Nephron (organoid): ENCODE measurements at regions not wholly inside any gene's neighbourhood (a gene's known extent, or its start where the extent isn't known, plus 50 kb on each side); places are given as distances from the start of the nearest gene placed in this dataset.
A peak's percentile ranks its signal among the peaks of the same experiment; 100 is the strongest.

ENCODE experiments used
- H3K27ac Mint-ChIP-seq, 3 experiments: 2 replicates each; pipeline ENCODE4 v1.8.0; 2020; ENCODE audit warnings: mixed read lengths in 3 of 3, mild to moderate bottlenecking in 2 of 3, moderate library complexity in 1 of 3
- H3K27me3 Mint-ChIP-seq: 2 replicates; pipeline ENCODE4 v1.8.0; 2021; ENCODE audit warnings: low read depth, mild to moderate bottlenecking, moderate library complexity, mixed read lengths
- H3K36me3 Mint-ChIP-seq: 2 replicates; pipeline ENCODE4 v1.8.0; 2020; ENCODE audit warnings: low read depth, mixed read lengths
- H3K4me1 Mint-ChIP-seq: 2 replicates; pipeline ENCODE4 v1.8.0; 2020; ENCODE audit warnings: mixed read lengths
- H3K4me3 Mint-ChIP-seq, 3 experiments: 2 replicates each; pipeline ENCODE4 v1.8.0; 2020; ENCODE audit warnings: mild to moderate bottlenecking in 3 of 3, mixed read lengths in 3 of 3, moderate library complexity in 2 of 3
- H3K9me3 Mint-ChIP-seq: 2 replicates; pipeline ENCODE4 v1.8.0; 2020; ENCODE audit warnings: mixed read lengths
- TF ChIP-seq, protein P1 (sequence below), 3 experiments: fragments of 200-600 bp; sonication (generic); IDR thresholded peaks; one replicate each; pipeline ENCODE4 v1.5.0; 2021; ENCODE audit warnings: antibody characterized with exemption in 3 of 3; ENCODE audit not compliant: unreplicated experiment in 3 of 3

DNA sequence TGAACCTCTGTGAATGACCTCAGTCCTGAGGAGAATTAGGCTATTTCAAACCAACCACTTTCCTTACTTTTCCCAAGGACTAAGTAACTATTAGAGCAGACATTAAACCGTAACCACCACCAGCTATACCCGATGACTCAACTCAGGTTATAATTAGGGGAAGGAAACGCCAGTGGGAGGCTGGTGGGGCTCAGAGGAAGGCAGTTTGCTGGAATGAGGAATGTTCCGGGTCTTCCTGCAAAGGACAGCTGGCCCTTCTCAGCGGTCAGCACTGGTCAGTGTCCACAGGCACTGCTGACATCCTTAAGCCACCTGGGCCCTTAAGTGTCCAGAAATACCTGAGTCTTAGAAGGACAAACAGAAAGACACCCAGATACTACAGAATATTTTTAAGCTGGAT lies 515.2 kb downstream of the MAFB start:
- Mint-ChIP-seq H3K27ac (no peak overlapping the region), H3K36me3 (no peaks in the 10 kb centered on the region), H3K27me3 (no peaks in the 10 kb centered on the region), H3K9me3 (no peaks in the 10 kb centered on the region), H3K4me3 (no peak overlapping the region), H3K4me1 (no peaks in the 10 kb centered on the region)
- TF ChIP-seq, protein P1, sequence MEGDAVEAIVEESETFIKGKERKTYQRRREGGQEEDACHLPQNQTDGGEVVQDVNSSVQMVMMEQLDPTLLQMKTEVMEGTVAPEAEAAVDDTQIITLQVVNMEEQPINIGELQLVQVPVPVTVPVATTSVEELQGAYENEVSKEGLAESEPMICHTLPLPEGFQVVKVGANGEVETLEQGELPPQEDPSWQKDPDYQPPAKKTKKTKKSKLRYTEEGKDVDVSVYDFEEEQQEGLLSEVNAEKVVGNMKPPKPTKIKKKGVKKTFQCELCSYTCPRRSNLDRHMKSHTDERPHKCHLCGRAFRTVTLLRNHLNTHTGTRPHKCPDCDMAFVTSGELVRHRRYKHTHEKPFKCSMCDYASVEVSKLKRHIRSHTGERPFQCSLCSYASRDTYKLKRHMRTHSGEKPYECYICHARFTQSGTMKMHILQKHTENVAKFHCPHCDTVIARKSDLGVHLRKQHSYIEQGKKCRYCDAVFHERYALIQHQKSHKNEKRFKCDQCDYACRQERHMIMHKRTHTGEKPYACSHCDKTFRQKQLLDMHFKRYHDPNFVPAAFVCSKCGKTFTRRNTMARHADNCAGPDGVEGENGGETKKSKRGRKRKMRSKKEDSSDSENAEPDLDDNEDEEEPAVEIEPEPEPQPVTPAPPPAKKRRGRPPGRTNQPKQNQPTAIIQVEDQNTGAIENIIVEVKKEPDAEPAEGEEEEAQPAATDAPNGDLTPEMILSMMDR (IDR thresholded peaks at IDR 0.05; ENCODE audit: unreplicated experiment in 3 of 3): no peak

DNA sequence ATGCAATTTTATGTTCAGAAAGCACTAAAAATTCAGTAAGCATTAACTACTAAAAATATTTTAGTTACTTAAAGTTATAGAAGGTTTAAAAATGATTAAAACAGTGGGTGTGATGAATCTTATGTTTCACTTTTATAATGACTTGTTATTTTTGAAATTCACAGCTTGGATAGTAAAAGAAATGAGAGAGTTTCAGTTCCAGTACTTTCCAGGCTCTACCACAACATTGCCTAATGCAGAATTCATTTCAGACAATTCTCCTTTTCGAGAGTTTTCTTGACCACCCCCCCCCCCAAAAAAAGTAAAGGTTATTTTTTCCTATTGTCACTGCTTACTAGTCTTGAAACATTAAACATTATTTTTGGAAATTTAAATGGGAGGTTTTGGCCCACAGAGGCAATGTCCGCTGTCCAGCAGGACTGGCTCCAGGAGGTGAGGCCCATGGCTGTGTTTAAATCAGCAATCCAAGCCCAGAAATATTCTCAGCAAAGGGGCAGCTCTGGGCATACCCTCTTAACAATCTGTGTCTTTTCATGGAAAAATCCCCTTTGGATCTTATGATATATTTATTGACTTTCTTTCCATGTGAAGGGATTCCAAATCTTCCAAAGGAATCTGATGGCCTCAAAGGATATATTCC lies 519.9 kb downstream of the MAFB start:
- Mint-ChIP-seq H3K9me3 (no peaks in the 10 kb centered on the region), H3K27me3 (peaks cover 4% of the 10 kb centered on the region), H3K4me3 (no peak overlapping the region), H3K27ac (no peak overlapping the region), H3K36me3 (no peaks in the 10 kb centered on the region), H3K4me1 (peaks cover 20% of the 10 kb centered on the region)
- TF ChIP-seq, protein P1 (IDR thresholded peaks at IDR 0.05; ENCODE audit: unreplicated experiment in 3 of 3): no peak

GRCh38 chr20:40161391-40161790 lies 527.6 kb downstream of the MAFB start:
- no peaks in the 10 kb centered on the region for H3K9me3 Mint-ChIP-seq
- H3K27ac Mint-ChIP-seq: no peak overlapping the region
- no peak overlapping the region for H3K4me3 Mint-ChIP-seq
- TF ChIP-seq, protein P1 (IDR thresholded peaks at IDR 0.05; ENCODE audit: unreplicated experiment in 3 of 3): no peak
- no peaks in the 10 kb centered on the region for H3K36me3 Mint-ChIP-seq
- peaks cover 4% of the 10 kb centered on the region for H3K27me3 Mint-ChIP-seq
- H3K4me1 Mint-ChIP-seq: peaks cover 23% of the 10 kb centered on the region

- no peak overlapping the region for H3K27ac Mint-ChIP-seq
- TF ChIP-seq, protein P1 (IDR thresholded peaks at IDR 0.05; ENCODE audit: unreplicated experiment in 3 of 3): peak; percentile 44 to 59 (median 48)
- no peaks in the 10 kb centered on the region for H3K36me3 Mint-ChIP-seq
- H3K4me3 Mint-ChIP-seq: no peak overlapping the region
- no peaks in the 10 kb centered on the region for H3K9me3 Mint-ChIP-seq
- H3K4me1 Mint-ChIP-seq: peaks cover 14% of the 10 kb centered on the region
- peaks cover 4% of the 10 kb centered on the region for H3K27me3 Mint-ChIP-seq
These were observed 528.9 kb downstream of the MAFB start for GRCh38 chr20:40160097-40160550.

DNA sequence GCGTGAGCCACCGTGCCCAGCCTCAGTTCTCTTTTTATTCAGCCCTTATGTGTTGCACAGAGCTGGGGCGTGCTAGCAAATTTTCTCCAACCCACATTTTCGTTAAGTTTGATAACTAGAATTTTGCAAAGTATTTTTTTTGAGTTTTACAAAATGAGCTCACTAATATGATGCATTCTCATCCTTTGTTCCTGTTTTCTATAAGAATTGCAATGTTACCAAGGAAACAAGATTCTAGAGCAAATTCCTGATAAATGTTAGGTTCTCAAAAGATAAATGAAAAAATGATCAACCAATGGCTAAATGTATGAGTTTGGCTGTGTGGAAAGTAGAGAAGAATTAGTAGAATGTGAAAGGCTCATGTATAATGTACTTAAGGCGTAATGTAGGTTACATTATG lies 529.8 kb downstream of the MAFB start:
- Mint-ChIP-seq H3K9me3 (no peaks in the 10 kb centered on the region), H3K4me3 (no peak overlapping the region)

More for the DNA sequence above, 529.8 kb downstream of the MAFB start:
- Mint-ChIP-seq H3K27ac (no peak overlapping the region), H3K27me3 (peaks cover 1% of the 10 kb centered on the region), H3K36me3 (no peaks in the 10 kb centered on the region), H3K4me1 (peaks cover 8% of the 10 kb centered on the region)
- TF ChIP-seq, protein P1 (IDR thresholded peaks at IDR 0.05; ENCODE audit: unreplicated experiment in 3 of 3): no peak
